Heart right ventricle (tissue), 16 donors: ENCODE measurements at regions not wholly inside any gene's neighbourhood (a gene's known extent, or its start where the extent isn't known, plus 50 kb on each side); places are given as distances from the start of the nearest gene placed in this dataset.

Experiments used
- ATAC-seq, 8 donors: fragments of 200-7000 bp; cut with Tn5 transposase; one replicate each; pipeline ENCODE4 v1.9.1; 2020; ENCODE audit warnings: mild to moderate bottlenecking in 8 of 8, moderate library complexity in 8 of 8, moderate number of reproducible peaks in 1 of 8
- DNase-seq, 2 donors: peaks; one replicate each; pipeline ENCODE4 v3.0.0-alpha.2; 2020
- H3K27ac ChIP-seq, 10 donors: fragments of 200-600 bp; sonication (generic) in 2 of 10; one replicate each; pipeline versions ENCODE4 v1.5.0 to v1.8.0; 2020 to 2022; ENCODE audit warnings: mild to moderate bottlenecking in 3 of 10
- H3K27me3 ChIP-seq, 7 donors: fragments of 200-600 bp; one replicate each; pipeline ENCODE4 v1.8.0; 2021 to 2022; ENCODE audit warnings: mild to moderate bottlenecking in 2 of 7
- H3K36me3 ChIP-seq, 9 donors: fragments of 200-600 bp; sonication (generic) in 1 of 9; one replicate each; pipeline versions ENCODE4 v1.5.0 to v1.8.0; 2020 to 2022; ENCODE audit warnings: mild to moderate bottlenecking in 2 of 9
- H3K4me1 ChIP-seq, 9 donors: fragments of 200-600 bp; sonication (generic) in 1 of 9; one replicate each; pipeline versions ENCODE4 v1.5.0 to v1.8.0; 2020 to 2022; ENCODE audit warnings: mild to moderate bottlenecking in 4 of 9
- H3K4me3 ChIP-seq, 10 donors: fragments of 200-600 bp; sonication (generic) in 2 of 10; one replicate each; pipeline versions ENCODE4 v1.5.0 to v1.8.0; 2020 to 2022; ENCODE audit warnings: mild to moderate bottlenecking in 7 of 10, moderate library complexity in 2 of 10
- H3K9me3 ChIP-seq, 11 donors: fragments of 200-600 bp in 10 of 11; sonication (generic) in 2 of 11; one replicate each; pipeline versions ENCODE4 v1.5.0 to v1.8.0; 2013 to 2022; ENCODE audit warnings: mild to moderate bottlenecking in 2 of 11, control low read depth in 1 of 11, moderate library complexity in 1 of 11
- CTCF ChIP-seq, 9 donors: fragments of 200-600 bp; sonication (generic) in 2 of 9; IDR thresholded peaks; one replicate each; pipeline versions ENCODE4 v1.5.0 to v1.8.0; 2021 to 2022; ENCODE audit warnings: antibody characterized with exemption in 9 of 9, mild to moderate bottlenecking in 5 of 9, moderate library complexity in 1 of 9
- WGBS, 2 donors: extraction: QIAGEN DNeasy Blood & Tissue Kit; methylation state at CpG; one replicate each; pipeline ENCODE4 v1.1.7; 2013; ENCODE audit warnings: inconsistent platforms in 1 of 2; 5-methylcytosine and 5-hydroxymethylcytosine counted together
- intact Hi-C, 10 donors: fragments of 100-400 bp; cut with DNase I; formaldehyde crosslinking; loops; one replicate each; pipeline versions ENCODE4 v1.11.1 to v1.14.2; 2022
- donor health status: Arrhythmogenic right ventricular cardiomyopathy.
- donor health status: ischemic (EF 13 %, LVEDD 7.1; RV severe dilation, severe dysfunction).
- donor health status: healthy with polysubstance abuse.
- donor health status: DM: no; HTN: yes; CAD: no.
- donor health status: DM: no; HTN: no; CAD: no.
- donor health status: ischemic (EF 25% LVEDD 6.9; RV normal size, moderate dysfunction).
- donor health status: ischemic (EF 25% LVEDD 5.7; RV mildly dilated, moderate dysfunction).
- donor health status: healthy.
- donor health status: DM: yes; HTN: yes; CAD: no.
- donor health status: Ischemic cardiomyopathy.
- donor health status: ischemic (EF 35%, LVEDD 5.7; RV mildly dilated, moderate dysfunction).
- donor health status: nonischemic (EF 11% LVEDD 7.7; RV severe dilation, severe dysfunction).
- donor health status: DM: yes; HTN: yes; CAD: no.
- donor health status: PGD.
- donor health status: ischemic (EF 29% LVEDD 5.4; RV normal size, mild dysfunction).
- donor health status: nonischemic (EF 23%, LVEDD 6.1; RV moderate dilation, normal function).

- intact Hi-C loops, result no loop called here
- Histone ChIP-seq H3K36me3 (no peaks in the 10 kb centered on the region), H3K4me1 (no peaks in the 10 kb centered on the region), H3K4me3 (no peak overlapping the region), H3K27ac (no peak overlapping the region), H3K9me3 (peaks cover 0 to 21% (median 0%) of the 10 kb centered on the region in 11 donors), H3K27me3 (no peaks in the 10 kb centered on the region)
- TF ChIP-seq CTCF (IDR thresholded peaks at IDR 0.05), result no peak
- ATAC-seq (no peak), DNase-seq (no peak)
- WGBS, 2 donors, result 40 to 47% methylated on average over 6 of the region's 6 CpGs
These were observed 1964.1 kb upstream of the CDH9 start for GRCh38 chr5:29002481-29002880.

- no peaks in the 10 kb centered on the region for H3K27me3 ChIP-seq
- peaks cover 0 to 21% (median 0%) of the 10 kb centered on the region in 11 donors for H3K9me3 ChIP-seq
- H3K27ac ChIP-seq, result no peak overlapping the region
- ATAC-seq (no peak), DNase-seq (no peak)
- H3K4me1 ChIP-seq, result no peaks in the 10 kb centered on the region
- no peak overlapping the region for H3K4me3 ChIP-seq
- intact Hi-C loops, result no loop called here
- WGBS, 2 donors, result 73 to 82% methylated on average over 3 of the region's 3 CpGs
- no peaks in the 10 kb centered on the region for H3K36me3 ChIP-seq
- TF ChIP-seq CTCF (IDR thresholded peaks at IDR 0.05), result no peak
These were observed 1963.3 kb upstream of the CDH9 start for GRCh38 chr5:29001666-29002065.

- Histone ChIP-seq H3K27me3 (no peaks in the 10 kb centered on the region), H3K9me3 (peaks cover 0 to 68% (median 13%) of the 10 kb centered on the region in 11 donors), H3K4me3 (no peak overlapping the region), H3K27ac (no peak overlapping the region), H3K36me3 (no peaks in the 10 kb centered on the region), H3K4me1 (no peaks in the 10 kb centered on the region)
- no peak for ATAC-seq
- intact Hi-C loops, result no loop called here
- WGBS, 2 donors, result 79 to 86% methylated on average over 2 of the region's 2 CpGs
- TF ChIP-seq CTCF (IDR thresholded peaks at IDR 0.05), result no peak
- no peak for DNase-seq
These were observed 1946.3 kb upstream of the CDH9 start for GRCh38 chr5:28984639-28985038.

- ATAC-seq, result no peak
- no peak for TF ChIP-seq CTCF (IDR thresholded peaks at IDR 0.05)
- intact Hi-C loops, result no loop called here
- Histone ChIP-seq H3K27ac (no peak overlapping the region), H3K36me3 (no peaks in the 10 kb centered on the region), H3K4me1 (no peaks in the 10 kb centered on the region), H3K9me3 (peaks cover 0 to 52% (median under 1%) of the 10 kb centered on the region in 11 donors), H3K27me3 (no peaks in the 10 kb centered on the region), H3K4me3 (no peak overlapping the region)
- no peak for DNase-seq
- 83 to 95% methylated on average over 2 of the region's 2 CpGs for WGBS, 2 donors
These were observed 1937.1 kb upstream of the CDH9 start for GRCh38 chr5:28975508-28975907.
